HG03442 (cell line): ENCODE measurements at regions not wholly inside any gene's neighbourhood (a gene's known extent, or its start where the extent isn't known, plus 50 kb on each side); places are given as distances from the start of the nearest gene placed in this dataset.

Experiments used
- ATAC-seq: cut with Tn5 transposase; IDR thresholded peaks from one replicate; pipeline ENCODE4 v1.9.1; 2021; ENCODE audit warnings: mild to moderate bottlenecking, moderate library complexity; ENCODE audit not compliant: unreplicated experiment

GRCh38 chr7:17016402-17017010 lies 134.7 kb upstream of the AGR3 start:
- ATAC-seq = no peak

- ATAC-seq = no peak
Observed at GRCh38 chr7:17019106-17019505, 137.3 kb upstream of the AGR3 start.

GRCh38 chr7:17020250-17020649 lies 138.5 kb upstream of the AGR3 start:
- ATAC-seq = no peak

GRCh38 chr7:17021205-17021604 lies 139.4 kb upstream of the AGR3 start:
- no peak for ATAC-seq

GRCh38 chr7:17022920-17023319 lies 141.1 kb upstream of the AGR3 start:
- no peak for ATAC-seq

- no peak for ATAC-seq
Observed at GRCh38 chr7:17026269-17026668, 144.5 kb upstream of the AGR3 start.

GRCh38 chr7:17027143-17027788 lies 145.5 kb upstream of the AGR3 start:
- ATAC-seq = no peak

- no peak for ATAC-seq
Observed at GRCh38 chr7:17027789-17028152, 146.0 kb upstream of the AGR3 start.

- ATAC-seq = no peak
Observed at GRCh38 chr7:17029150-17029549, 147.4 kb upstream of the AGR3 start.

- no peak for ATAC-seq
Observed at GRCh38 chr7:17030559-17030958, 148.8 kb upstream of the AGR3 start.

- ATAC-seq = no peak
Observed at GRCh38 chr7:17031906-17032551, 150.2 kb upstream of the AGR3 start.

GRCh38 chr7:17033245-17033644 lies 151.5 kb upstream of the AGR3 start:
- ATAC-seq = no peak

- no peak for ATAC-seq
Observed at GRCh38 chr7:17036584-17036983, 154.8 kb upstream of the AGR3 start.

- ATAC-seq = no peak
Observed at GRCh38 chr7:17037356-17037755, 155.6 kb upstream of the AGR3 start.

- ATAC-seq = no peak
Observed at GRCh38 chr7:17038160-17038782, 156.5 kb upstream of the AGR3 start.

GRCh38 chr7:17038783-17039170 lies 157.0 kb upstream of the AGR3 start:
- ATAC-seq = no peak

GRCh38 chr7:17039372-17039771 lies 157.6 kb upstream of the AGR3 start:
- no peak for ATAC-seq

GRCh38 chr7:17040716-17041115 lies 158.9 kb upstream of the AGR3 start:
- no peak for ATAC-seq

GRCh38 chr7:17041324-17041723 lies 159.5 kb upstream of the AGR3 start:
- ATAC-seq = no peak

- ATAC-seq = no peak
Observed at GRCh38 chr7:17042211-17042610, 160.4 kb upstream of the AGR3 start.

- no peak for ATAC-seq
Observed at GRCh38 chr7:17043012-17043877, 161.5 kb upstream of the AGR3 start.
